AG09319 (cell line): ENCODE measurements at regions not wholly inside any gene's neighbourhood (a gene's known extent, or its start where the extent isn't known, plus 50 kb on each side); places are given as distances from the start of the nearest gene placed in this dataset.

Source experiments
- DNase-seq: peaks from one replicate; pipeline ENCODE4 v3.0.0-alpha.2; 2010; ENCODE audit warnings: low read depth; ENCODE audit errors: extremely low read depth
- TF ChIP-seq, protein P1 (sequence below): IDR thresholded peaks from 2 replicates; pipeline ENCODE4 v1.5.1; 2011; ENCODE audit warnings: low read depth, mild to moderate bottlenecking, inconsistent platforms, low read length, moderate library complexity

DNA sequence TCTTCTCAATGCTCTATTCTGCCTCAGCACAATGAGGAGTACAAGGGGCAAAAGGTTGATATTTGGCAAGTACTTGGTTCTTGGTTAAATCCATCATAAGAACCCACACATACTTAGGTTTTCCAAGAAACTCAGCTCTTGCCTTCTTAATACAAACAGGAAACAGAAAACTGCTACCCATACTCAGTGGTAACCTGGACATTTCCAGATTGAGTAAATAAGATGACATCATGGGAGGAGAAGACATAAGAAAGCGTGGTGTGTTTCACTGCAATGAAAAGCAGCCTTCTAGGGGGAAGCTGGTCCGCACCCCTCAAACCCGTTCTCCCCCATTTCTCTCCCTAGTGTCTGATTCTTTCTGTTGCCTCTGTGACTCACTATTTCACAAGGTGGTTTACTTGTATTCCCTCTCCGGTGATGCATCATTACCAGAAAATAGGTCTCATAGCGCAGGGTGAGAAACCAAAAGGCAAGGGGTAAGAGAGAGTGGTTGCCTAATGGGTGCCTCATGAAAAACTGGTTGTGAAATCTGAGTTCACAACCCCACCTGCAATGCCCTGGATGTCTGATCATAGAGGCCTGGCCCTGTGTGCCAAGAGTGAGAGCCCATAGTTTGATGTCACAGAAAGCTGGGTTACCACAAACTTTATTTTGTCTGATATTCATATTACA lies 326.5 kb upstream of the TBX3 start:
- TF ChIP-seq, protein P1, sequence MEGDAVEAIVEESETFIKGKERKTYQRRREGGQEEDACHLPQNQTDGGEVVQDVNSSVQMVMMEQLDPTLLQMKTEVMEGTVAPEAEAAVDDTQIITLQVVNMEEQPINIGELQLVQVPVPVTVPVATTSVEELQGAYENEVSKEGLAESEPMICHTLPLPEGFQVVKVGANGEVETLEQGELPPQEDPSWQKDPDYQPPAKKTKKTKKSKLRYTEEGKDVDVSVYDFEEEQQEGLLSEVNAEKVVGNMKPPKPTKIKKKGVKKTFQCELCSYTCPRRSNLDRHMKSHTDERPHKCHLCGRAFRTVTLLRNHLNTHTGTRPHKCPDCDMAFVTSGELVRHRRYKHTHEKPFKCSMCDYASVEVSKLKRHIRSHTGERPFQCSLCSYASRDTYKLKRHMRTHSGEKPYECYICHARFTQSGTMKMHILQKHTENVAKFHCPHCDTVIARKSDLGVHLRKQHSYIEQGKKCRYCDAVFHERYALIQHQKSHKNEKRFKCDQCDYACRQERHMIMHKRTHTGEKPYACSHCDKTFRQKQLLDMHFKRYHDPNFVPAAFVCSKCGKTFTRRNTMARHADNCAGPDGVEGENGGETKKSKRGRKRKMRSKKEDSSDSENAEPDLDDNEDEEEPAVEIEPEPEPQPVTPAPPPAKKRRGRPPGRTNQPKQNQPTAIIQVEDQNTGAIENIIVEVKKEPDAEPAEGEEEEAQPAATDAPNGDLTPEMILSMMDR: no peak
- no peak for DNase-seq

DNA sequence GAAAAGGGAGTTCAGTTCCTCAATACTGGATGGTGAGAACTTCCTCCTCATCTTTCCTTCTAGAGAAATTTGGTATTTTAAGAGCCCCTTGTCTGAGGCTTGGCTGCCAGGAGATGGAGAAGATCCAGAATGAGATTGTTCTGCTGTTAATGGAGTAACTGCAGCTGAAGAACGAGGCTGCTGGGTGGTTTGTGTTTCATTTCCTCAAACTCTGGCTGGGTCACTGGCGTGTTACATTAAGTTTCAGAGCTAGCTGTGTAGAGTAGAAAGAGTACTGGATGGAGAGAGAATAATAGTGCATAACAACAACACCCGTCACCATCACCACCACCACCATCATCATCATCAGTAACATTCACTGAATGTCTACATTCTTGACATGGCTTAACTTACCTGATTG lies 325.0 kb upstream of the TBX3 start:
- DNase-seq: no peak
- TF ChIP-seq, protein P1: no peak

DNA sequence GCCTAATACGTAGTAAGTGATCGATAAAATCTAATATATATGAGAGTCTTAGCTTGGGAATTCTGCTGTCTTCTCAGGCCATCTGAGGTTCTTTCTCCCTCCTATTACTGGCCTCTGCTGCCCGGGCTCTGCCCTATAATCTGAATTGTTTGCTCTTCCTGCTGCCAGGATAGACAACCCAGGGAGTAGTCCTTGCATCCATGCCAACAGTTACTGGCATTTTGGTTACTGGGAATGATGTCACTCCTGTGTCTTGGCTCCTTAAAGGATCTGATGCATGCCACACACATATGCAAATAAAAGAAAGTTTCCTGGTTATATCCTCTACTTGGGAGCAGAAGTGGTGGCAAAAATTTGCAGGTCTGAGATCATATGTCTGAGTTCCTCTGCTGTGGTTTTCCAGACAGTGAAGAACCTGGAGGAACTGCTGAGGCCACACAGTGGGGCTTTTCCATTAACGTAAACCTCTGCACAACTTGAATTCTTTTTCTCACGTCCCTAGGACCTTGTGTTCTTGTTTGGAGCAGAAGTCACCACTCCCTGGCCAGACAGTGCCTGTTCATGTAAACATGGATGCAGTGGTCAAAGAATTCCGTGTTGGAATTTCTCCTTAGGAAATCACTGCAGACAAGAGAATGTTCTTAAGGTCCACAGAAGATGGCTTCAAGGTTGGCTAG lies 320.6 kb upstream of the TBX3 start:
- no peak for DNase-seq
- TF ChIP-seq, protein P1: no peak

DNA sequence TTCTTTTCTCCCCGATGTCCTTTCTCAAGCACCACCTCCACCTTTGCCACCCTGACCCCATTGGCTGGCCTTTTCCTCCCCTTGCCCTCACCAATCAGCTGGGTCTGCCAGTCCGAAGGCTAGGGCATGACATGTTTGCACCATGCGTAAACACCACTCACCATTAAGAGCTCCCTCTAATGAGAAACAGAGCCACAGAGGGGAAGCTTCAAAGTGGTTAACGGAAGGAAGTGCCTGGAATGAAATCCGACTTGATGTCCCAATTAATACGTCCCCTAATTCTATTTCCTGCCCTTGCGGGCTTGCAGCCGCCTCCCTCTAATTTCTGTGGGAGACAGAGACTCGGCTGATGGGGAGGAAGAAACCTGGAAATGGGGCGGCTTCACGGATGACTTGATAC lies 318.5 kb upstream of the TBX3 start:
- TF ChIP-seq, protein P1: no peak
- DNase-seq: no peak

DNA sequence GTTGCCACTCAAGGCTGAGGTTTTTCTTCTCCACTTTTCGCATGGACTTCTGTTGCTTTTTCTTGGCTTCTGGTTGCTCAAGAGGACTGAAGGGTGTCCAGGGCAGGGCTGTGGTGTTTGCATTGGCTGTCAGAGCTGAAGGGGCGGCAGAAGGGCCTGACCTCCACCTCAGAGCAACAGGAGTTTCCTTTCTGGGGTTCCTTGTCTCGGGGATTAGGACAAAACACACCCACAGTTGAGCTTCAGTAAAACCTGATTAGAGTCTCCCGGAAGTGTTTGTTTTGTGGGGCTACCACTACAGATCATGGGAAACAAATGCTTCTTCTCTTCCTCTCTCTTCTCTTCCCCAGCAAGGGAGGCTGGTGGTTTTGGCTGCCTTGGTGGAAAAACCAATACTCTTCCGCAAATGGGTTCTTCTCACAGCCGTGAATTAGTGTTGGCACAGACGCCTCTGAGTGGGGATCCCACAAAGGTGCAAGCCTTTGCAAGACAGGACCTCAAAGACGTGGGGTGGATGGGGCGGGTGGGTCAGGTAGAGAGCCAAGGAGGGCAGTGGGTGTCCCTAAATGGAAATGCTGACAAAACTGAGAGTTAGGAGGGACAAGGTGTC lies 317.7 kb upstream of the TBX3 start:
- TF ChIP-seq, protein P1: no peak
- no peak for DNase-seq

DNA sequence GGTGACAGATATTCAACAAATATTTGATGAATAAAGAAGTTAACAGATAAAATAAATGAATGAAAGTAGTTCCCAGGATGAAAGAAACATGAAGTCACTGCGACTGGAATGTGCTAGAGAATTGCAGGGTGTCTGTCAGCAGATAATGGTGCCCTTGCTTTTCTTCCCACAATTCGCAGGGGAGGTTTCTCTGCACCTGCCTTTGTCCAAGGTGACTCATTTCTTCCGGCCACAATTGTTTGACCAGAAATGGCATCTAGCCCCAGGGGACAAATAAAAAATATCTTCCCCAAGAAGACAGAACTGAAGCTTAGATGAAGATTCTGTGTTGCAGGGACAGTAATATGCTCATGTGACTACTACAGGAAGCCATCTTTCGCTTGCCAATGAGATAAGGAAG lies 316.1 kb upstream of the TBX3 start:
- TF ChIP-seq, protein P1: no peak
- DNase-seq: no peak

DNA sequence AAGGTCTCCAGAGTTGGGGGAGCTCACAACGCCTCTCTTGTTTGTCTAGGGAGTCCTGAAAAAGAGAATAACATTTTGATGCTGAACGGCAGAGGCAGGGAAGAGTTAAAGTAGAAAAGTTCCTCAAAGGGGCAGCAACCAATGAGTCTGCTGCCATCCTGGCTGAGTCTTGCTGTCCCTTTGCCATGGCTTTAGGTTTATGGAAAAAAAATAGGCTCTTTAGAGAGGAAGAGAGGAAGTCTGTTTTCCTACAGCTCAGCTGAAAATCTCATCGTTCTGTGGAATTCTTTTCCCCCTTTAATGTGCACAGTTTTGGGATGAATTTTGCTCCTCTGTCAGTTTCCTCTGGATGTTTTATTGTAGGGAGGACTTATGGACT lies 314.8 kb upstream of the TBX3 start:
- no peak for DNase-seq
- TF ChIP-seq, protein P1: no peak
